ENCODE measurements at regions not wholly inside any gene's neighbourhood (a gene's known extent, or its start where the extent isn't known, plus 50 kb on each side); places are given as distances from the start of the nearest gene placed in this dataset.

DNA sequence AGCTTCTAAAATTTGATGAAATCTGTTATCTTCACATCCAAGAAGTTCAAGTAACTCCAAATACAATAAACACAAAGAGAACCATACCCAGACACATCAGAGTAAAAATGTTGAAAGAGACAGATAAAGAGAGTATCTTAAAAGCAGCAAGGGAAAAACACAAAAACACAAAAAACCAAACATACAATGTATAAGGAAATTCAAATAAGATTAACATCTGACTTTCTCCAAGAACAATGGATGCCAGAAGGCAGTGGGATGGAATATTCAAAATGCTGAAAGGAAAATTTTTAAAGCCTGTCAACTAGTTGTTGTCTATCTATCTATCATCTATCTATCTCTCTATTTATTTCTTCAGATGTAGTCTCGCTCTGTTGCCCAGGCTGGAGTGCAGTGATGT is 72.4 kb upstream of the MKLN1 start:
- DNase-seq (ENCODE audit: low spot score): no peak

DNA sequence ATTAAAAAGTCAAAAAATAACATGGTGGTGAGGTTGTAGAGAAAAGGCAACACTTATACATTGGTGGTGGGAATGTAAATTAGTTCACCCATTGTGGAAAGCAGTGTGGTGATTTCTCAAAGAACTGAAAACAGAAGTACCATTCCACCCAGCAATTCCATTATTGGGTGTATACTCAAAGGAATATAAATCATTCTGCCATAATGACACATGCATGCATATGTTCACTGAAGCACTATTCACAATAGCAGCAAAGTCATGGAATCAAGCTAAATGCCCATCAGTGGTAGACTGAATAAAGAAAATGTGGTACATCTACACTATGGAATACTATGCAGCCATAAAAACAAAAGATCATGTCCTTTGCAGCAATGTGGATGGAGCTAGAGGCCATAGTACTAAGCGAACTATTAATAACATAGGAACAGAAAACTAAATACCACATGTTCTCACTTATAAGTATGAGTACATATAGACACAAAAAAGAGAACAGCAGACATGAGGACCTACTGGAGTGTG is 66.1 kb upstream of the MKLN1 start:
- DNase-seq (ENCODE audit: low spot score): no peak

- no peak for DNase-seq (ENCODE audit: low spot score)
Measured at GRCh38 chr7:131265227-131265626, 62.4 kb upstream of the MKLN1 start.

DNA sequence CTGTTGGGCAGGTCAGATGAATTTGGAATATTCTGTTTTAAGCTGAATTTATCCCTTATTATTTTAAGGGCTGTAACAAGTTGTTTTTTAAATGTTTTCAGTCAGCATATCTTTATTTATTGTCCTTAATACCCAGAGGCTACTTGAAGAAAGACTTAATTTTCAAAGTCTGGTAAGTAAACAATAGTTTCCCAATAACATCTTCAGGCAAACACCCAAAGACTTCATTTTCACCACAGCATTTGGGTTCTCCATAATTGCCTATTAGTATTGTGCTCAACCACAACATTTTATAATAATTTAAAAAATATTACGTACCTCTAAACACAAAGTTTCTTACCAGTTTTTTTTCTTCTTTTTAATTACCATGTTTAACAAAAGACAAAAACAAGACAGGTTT is 60.0 kb upstream of the MKLN1 start:
- DNase-seq (ENCODE audit: low spot score): no peak

DNA sequence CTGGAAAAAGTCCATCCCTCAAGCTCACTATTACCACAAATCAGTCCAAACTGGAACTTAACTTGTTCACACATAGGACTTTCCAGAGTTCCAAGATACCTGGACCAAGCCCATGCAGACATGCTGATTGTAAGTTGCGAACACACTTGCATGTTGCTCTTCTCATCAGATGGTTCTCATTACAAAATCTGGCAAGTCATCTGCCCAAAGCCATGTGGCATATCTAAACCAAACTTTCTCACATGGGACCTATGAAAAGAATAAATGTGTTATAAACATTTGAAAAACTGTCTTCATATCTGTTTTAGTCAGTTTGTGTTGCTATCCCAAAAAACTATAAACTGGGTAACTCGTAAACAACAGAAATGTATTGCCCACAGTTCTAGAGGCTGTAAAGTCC is 58.8 kb upstream of the MKLN1 start:
- no peak for DNase-seq (ENCODE audit: low spot score)

DNA sequence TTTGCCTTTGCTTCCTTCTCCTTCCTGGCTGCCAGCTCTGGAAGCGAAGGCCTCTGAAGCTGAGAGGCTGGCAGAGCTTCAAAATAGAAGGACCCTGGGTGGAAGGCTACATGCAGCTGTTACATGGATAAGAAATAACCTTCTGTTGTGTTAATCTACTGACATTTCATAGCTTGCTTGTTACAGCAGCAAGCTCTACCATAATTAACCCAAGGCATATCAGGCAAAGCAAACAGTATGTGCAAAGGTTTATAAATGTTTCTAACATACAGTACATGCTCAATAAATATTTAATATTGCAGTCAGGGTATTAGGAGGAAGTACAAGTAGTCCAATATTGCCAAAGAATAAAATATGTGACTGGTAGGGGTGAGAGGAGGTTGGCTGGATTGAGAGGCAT is 55.6 kb upstream of the MKLN1 start:
- no peak for DNase-seq (ENCODE audit: low spot score)

DNA sequence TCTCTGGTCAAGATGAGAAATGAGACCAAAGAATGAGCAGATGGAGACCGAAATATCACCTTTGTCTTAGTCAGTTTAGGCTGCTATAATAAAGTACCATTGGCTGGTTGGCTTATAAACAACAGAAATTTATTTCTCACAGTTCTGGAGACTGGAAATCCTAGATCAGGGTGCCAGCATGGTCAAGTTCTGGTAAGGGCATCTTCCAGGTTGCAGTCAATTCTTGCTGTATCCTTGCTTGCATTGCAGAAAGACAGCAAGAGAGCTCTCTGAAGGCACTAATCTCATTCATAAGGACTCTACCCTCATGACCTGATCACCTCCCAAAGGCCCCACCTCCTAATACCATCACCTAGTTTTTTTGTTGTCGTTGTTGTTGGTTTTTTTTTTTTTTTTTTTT is 52.7 kb upstream of the MKLN1 start:
- no peak for DNase-seq (ENCODE audit: low spot score)

GRCh38 chr7:131276190-131276589 is 51.5 kb upstream of the MKLN1 start:
- DNase-seq (ENCODE audit: low spot score): no peak

DNA sequence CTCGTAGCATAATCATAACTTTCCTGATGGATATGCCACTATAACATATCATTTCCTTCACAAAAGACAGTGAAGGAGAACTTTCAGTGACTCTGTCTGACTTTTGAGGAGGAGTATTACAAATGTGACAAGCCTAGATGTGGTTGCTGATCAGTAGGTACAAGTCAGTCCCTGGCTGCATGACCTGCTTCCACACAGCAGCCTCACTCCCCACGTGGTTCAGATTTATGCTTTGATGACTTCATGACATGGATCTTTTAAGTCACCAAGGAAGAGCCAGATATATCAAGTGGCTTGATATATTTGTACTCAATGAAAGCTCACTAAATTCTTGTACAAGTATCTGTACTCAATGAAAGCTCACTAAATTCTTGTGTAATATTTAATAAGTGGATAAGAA is 50.9 kb upstream of the MKLN1 start:
- DNase-seq (ENCODE audit: low spot score): no peak
